ENCODE measurements at regions not wholly inside any gene's neighbourhood (a gene's known extent, or its start where the extent isn't known, plus 50 kb on each side); places are given as distances from the start of the nearest gene placed in this dataset.

GRCh38 chr9:78997296-78997695 lies 574.5 kb upstream of the TLE4 start:
- CTCF ChIA-PET, result no interaction called here
- POLR2A ChIA-PET, result no interaction called here
- DNase-seq (ENCODE audit: low read depth in 1 of 2, low spot score in 1 of 2) (no peak), FAIRE-seq (no peak), ATAC-seq (no peak)
- Histone ChIP-seq H3K27ac (no peak overlapping the region), H3K4me1 (no peaks in the 10 kb centered on the region), H3K9me3 (no peaks in the 10 kb centered on the region), H3K4me3 (no peak overlapping the region), H3K4me2 (no peak overlapping the region)
- TF ChIP-seq FOSB (CRISPR knock-in tag; IDR thresholded peaks at IDR 0.05), result no peak
- TF ChIP-seq NR3C1 (IDR thresholded peaks at IDR 0.05), result no peak
- no peak for TF ChIP-seq CBX8 (IDR thresholded peaks at IDR 0.05)
- TF ChIP-seq, protein P1, sequence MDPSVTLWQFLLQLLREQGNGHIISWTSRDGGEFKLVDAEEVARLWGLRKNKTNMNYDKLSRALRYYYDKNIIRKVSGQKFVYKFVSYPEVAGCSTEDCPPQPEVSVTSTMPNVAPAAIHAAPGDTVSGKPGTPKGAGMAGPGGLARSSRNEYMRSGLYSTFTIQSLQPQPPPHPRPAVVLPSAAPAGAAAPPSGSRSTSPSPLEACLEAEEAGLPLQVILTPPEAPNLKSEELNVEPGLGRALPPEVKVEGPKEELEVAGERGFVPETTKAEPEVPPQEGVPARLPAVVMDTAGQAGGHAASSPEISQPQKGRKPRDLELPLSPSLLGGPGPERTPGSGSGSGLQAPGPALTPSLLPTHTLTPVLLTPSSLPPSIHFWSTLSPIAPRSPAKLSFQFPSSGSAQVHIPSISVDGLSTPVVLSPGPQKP (IDR thresholded peaks at IDR 0.05; ENCODE audit: low read depth, low read length), result no peak
- no peak for TF ChIP-seq GATA3 (IDR thresholded peaks at IDR 0.05; ENCODE audit: borderline replicate concordance)
- no peak for TF ChIP-seq HDAC2 (IDR thresholded peaks at IDR 0.05)
- TF ChIP-seq, protein P2, sequence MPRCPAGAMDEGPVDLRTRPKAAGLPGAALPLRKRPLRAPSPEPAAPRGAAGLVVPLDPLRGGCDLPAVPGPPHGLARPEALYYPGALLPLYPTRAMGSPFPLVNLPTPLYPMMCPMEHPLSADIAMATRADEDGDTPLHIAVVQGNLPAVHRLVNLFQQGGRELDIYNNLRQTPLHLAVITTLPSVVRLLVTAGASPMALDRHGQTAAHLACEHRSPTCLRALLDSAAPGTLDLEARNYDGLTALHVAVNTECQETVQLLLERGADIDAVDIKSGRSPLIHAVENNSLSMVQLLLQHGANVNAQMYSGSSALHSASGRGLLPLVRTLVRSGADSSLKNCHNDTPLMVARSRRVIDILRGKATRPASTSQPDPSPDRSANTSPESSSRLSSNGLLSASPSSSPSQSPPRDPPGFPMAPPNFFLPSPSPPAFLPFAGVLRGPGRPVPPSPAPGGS (IDR thresholded peaks at IDR 0.05), result no peak
- no peak for TF ChIP-seq KDM1A (IDR thresholded peaks at IDR 0.05; ENCODE audit: low read depth)
- TF ChIP-seq, protein P3, sequence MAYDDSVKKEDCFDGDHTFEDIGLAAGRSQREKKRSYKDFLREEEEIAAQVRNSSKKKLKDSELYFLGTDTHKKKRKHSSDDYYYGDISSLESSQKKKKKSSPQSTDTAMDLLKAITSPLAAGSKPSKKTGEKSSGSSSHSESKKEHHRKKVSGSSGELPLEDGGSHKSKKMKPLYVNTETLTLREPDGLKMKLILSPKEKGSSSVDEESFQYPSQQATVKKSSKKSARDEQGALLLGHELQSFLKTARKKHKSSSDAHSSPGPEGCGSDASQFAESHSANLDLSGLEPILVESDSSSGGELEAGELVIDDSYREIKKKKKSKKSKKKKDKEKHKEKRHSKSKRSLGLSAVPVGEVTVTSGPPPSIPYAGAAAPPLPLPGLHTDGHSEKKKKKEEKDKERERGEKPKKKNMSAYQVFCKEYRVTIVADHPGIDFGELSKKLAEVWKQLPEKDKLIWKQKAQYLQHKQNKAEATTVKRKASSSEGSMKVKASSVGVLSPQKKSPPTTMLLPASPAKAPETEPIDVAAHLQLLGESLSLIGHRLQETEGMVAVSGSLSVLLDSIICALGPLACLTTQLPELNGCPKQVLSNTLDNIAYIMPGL (CRISPR knock-in tag; IDR thresholded peaks at IDR 0.05; ENCODE audit: borderline replicate concordance), result no peak
- TF ChIP-seq ZFP36 (IDR thresholded peaks at IDR 0.05; ENCODE audit: borderline replicate concordance, partially characterized antibody), result no peak
- no peak for TF ChIP-seq FOXS1 (CRISPR knock-in tag; IDR thresholded peaks at IDR 0.05)
- TF ChIP-seq, protein P4, sequence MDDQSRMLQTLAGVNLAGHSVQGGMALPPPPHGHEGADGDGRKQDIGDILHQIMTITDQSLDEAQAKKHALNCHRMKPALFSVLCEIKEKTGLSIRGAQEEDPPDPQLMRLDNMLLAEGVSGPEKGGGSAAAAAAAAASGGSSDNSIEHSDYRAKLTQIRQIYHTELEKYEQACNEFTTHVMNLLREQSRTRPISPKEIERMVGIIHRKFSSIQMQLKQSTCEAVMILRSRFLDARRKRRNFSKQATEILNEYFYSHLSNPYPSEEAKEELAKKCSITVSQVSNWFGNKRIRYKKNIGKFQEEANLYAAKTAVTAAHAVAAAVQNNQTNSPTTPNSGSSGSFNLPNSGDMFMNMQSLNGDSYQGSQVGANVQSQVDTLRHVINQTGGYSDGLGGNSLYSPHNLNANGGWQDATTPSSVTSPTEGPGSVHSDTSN (IDR thresholded peaks at IDR 0.05), result no peak
- TF ChIP-seq EHF (CRISPR knock-in tag; IDR thresholded peaks at IDR 0.05), result no peak
- no peak for TF ChIP-seq CBX2 (IDR thresholded peaks at IDR 0.05; ENCODE audit: borderline replicate concordance, low read depth)
- no peak for TF ChIP-seq NPAS2 (CRISPR knock-in tag; IDR thresholded peaks at IDR 0.05; ENCODE audit: borderline replicate concordance)
- no peak for TF ChIP-seq HOXB13 (CRISPR knock-in tag; IDR thresholded peaks at IDR 0.05; ENCODE audit: low read depth)
- no peak for TF ChIP-seq RARB (CRISPR knock-in tag; IDR thresholded peaks at IDR 0.05)

DNA sequence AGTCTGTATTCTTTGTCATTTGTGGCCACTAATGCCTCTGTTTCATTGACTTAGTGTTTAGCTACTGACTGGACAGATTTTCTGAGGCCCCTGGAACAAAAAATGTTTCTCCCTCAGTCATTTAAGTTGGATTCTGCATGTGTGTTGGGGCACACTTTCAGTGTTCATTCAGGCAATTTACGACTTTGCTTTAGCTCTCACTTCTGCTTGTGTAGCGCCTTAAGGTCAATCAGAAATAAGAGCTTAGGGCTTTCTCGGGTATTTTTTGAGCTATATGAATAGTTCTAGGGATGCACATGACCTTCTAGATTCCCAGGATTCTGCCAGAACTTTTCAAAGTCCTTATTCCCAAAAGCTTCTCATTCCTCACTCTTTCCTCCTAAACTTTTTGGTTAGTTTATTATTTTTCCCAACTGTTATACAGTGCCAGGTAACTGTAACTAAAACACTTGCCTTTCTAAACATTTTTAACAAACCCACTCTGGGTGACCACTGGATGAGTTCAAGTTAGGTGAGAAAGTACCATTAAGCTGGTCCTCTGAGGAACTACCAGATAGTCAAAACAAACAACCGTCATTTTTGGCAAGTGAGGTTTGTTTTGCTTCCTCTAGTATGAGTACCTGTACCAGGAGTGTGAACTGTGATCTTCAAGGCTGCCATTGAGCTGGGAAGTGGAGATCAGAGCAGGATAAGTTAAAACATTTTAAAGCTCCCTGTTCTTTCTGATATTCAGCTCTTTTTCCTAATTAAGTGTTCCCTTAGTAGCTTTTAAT lies 571.3 kb upstream of the TLE4 start:
- 91% methylated on average over 4 of the region's 4 CpGs for WGBS (ENCODE audit: missing lambda C conversion rate)
- Histone ChIP-seq H3K27ac (no peak overlapping the region), H3K4me3 (no peak overlapping the region), H3K4me1 (no peaks in the 10 kb centered on the region), H3K9me3 (no peaks in the 10 kb centered on the region), H3K4me2 (no peak overlapping the region)
- FAIRE-seq (no peak), ATAC-seq (no peak), DNase-seq (ENCODE audit: low read depth in 1 of 2, low spot score in 1 of 2) (no peak)
- CTCF ChIA-PET, result interaction anchor here (1.0 to 1.1 kb wide), 4 partner anchors 12 to 219 kb away, joined by 3 read pairs; no protein-coding TSS in a partner anchor
- POLR2A ChIA-PET, result no interaction called here
- TF ChIP-seq ZFP36 (IDR thresholded peaks at IDR 0.05; ENCODE audit: borderline replicate concordance, partially characterized antibody), result no peak
- no peak for TF ChIP-seq E2F6 (IDR thresholded peaks at IDR 0.05; ENCODE audit: borderline replicate concordance, low read depth)
- TF ChIP-seq JUNB (IDR thresholded peaks at IDR 0.05), result no peak
- TF ChIP-seq BHLHE40 (IDR thresholded peaks at IDR 0.05; ENCODE audit: low read depth, low read length), result no peak
- TF ChIP-seq SREBF2 (IDR thresholded peaks at IDR 0.05), result no peak
- TF ChIP-seq RCOR1 (IDR thresholded peaks at IDR 0.05; ENCODE audit: low read depth, low read length), result no peak
- no peak for TF ChIP-seq USF2 (IDR thresholded peaks at IDR 0.05)
- TF ChIP-seq, protein P5, sequence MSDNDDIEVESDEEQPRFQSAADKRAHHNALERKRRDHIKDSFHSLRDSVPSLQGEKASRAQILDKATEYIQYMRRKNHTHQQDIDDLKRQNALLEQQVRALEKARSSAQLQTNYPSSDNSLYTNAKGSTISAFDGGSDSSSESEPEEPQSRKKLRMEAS (IDR thresholded peaks at IDR 0.05), result no peak
- no peak for TF ChIP-seq ZC3H11A (IDR thresholded peaks at IDR 0.05)
- TF ChIP-seq SMC3 (IDR thresholded peaks at IDR 0.05), result no peak
- TF ChIP-seq TFCP2L1 (CRISPR knock-in tag; IDR thresholded peaks at IDR 0.05), result no peak
- TF ChIP-seq KDM5A (IDR thresholded peaks at IDR 0.05), result no peak
- TF ChIP-seq EP300 (IDR thresholded peaks at IDR 0.05), result no peak
- no peak for TF ChIP-seq CTCF (IDR thresholded peaks at IDR 0.05)
